GM18517 (cell line): ENCODE measurements at regions not wholly inside any gene's neighbourhood (a gene's known extent, or its start where the extent isn't known, plus 50 kb on each side); places are given as distances from the start of the nearest gene placed in this dataset.
"Not testable (repeated sequence)": the region's sequence is repeated elsewhere in the genome, so short reads cannot be mapped to it uniquely, and the experiment has no call there.

Source experiments
- ATAC-seq: cut with Tn5 transposase; IDR thresholded peaks from one replicate; pipeline ENCODE4 v1.9.1; 2021; ENCODE audit warnings: mild to moderate bottlenecking, moderate library complexity; ENCODE audit not compliant: unreplicated experiment

DNA sequence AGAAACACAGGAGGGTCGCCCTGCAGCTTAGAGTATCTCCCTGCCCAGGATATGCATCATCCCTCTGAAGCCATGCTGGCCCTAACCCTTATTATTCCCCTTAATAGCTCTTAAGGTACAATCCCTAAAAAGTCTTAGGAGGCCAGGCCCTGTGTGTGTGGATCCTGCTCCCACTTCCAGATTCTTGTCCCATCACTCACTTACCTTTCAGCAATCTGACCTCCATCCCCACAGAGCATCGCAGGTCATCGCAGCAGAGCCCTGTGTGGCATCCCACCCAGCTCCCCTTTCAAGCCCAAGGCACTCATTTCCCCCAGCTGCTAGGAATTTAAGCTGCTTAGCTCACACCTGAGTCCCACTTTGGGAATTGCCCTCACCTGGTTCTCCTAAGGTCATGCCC lies 223.8 kb upstream of the SMLR1 start:
- no peak for ATAC-seq

DNA sequence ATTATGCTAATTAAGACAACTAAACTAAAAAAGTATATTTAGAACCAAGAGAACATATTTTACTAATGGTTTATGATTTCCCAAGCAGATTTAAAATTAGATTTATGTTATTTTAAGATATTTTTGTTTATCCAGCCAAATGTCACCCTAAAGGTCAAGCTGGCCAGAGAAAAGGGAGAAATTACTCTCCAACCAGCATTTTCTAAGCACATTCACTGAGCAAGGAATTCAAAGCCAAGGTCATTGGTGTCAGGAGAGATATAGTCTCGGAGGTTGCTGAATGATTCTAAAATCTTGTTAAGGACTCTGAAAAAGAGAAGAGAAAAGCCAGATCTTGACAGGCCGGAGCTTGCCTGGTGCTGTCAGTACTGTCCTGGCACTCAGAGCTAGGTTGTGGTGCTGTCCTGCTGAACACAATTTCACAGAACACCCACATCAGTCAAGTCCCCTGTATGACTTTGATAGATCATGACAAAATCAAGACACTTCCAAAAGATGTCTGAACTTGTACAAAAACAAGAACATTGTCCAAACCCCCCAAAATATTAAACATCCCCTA lies 222.3 kb upstream of the SMLR1 start:
- no peak for ATAC-seq

DNA sequence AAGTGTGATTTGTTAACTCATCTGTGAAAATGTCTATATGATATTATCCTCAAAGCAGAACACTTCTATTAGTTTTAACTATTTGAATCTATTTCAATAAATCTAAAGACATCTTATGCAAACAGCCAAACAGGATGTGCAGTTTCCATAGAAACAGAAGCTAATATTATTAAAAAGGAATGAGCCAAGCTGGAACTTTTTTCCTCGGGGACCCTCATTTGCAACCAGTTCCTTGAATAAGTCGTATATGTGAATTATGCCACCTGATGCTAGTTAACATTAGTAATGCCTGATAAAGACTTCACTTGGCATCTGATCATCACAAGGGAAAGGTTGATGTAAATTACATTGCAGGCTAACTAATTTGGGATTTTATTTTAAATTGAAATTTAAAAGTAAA lies 216.9 kb upstream of the SMLR1 start:
- no peak for ATAC-seq

DNA sequence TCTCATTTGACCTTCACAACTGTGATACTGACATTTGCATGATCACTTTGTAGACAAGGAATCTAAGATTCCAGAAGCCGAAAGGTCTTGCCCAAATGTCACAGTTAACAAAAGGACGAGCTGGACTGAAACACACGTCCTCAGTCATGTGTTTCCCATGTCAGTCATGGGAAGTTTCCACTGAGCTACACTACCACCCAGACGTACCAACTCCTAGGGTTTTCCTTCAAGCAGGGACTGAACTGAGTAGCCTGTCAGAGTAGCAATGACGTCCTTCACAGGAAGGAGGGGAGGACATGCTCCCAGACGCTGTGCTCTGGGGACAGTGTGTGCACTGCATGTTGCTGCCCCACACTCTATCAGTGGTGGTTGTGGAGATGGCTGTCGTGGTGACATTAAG lies 215.8 kb upstream of the SMLR1 start:
- ATAC-seq = no peak

DNA sequence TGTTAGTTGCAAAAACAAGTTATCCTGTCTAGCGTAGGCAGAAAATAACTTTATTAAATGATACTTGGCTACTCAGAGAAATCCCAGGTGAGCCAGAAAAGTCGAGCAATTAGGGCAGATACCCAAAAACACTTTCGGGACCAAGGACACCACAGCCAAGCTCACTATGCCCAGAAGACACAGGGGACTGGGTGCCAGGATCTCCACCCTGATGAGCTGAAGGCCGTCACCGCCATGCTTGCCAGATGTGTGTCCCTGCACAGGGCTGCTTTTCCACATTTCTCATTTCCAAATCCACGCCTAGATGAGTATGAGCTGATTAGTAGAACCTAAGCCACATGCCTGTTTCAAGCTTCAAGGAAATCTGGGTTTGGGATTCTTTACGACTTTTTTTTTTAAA lies 214.0 kb upstream of the SMLR1 start:
- ATAC-seq = no peak

DNA sequence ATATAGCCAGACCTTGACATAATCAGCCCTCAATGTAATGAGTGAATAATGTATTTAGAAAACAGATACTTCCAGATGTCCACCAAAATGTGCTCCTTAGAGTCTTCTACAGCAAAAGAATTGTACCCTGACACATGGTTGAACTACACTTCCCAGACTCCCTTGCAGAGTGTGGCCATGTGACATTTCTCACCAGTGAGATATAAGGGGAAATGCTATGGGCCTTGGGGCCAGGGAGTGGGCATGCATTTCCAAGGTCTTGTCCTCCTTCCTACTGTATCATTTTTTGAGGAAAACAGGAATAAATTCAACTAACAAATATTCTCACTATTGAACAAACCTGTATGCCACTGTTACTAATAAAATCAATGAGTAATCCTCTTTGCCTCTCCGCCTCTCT lies 211.4 kb upstream of the SMLR1 start:
- ATAC-seq = no peak

DNA sequence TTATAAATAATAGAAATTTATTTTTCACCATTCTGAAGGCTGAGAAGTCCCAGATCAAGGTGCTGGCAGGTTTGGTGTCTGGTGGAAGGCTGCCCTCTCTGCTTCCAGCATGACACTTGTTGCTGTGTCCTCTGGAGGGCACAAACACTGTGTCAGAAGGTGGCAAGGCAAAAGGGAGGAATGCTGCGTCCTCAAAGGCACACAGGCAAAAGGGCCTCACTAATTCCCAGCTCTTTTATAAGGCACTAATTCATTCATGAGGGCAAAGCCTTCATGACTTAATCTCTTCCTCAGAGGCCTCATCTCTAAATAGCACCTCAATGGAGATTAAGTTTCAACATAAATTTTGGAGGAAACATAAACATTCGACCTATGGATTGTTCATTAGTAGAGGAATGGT lies 209.5 kb upstream of the SMLR1 start:
- no peak for ATAC-seq

DNA sequence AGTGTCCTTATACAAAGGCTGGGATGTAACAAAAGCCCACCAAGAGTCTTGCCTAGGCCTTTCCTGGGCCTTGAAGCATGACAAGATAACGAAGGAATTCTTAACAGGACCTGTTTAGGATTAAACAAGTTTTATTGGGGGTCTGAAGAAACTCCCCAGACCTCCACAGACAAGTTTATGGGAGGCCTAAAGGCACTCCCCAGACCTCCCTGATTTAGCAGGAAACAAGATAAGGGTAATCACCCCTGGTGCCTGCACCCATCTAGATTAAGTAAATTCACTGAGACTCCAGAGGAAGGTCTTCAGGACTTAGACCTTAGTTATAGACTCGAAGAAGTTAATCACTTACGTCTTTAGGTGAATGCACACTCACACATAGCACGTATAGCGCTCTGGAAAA lies 208.4 kb upstream of the SMLR1 start:
- ATAC-seq = not testable (repeated sequence)

DNA sequence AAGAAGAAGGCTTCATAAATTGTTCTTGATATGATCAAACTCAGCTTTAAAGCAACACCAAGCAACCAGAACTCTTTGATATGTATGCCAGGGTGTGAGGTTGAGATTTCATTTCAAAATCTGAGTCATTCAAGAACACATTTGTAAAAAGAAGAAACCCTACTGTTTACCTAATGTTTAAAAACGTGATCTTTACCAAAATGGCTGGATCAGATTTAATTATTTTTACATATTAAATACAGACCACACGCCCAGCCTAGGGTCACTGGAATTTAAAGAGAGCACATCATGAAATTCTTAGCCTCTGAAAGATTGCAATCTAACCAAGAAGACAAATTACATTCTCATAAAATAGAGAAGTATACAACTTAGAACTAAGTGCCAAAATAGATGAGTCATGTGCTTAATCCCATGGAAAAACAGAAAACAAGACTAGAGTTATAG lies 206.8 kb upstream of the SMLR1 start:
- no peak for ATAC-seq

DNA sequence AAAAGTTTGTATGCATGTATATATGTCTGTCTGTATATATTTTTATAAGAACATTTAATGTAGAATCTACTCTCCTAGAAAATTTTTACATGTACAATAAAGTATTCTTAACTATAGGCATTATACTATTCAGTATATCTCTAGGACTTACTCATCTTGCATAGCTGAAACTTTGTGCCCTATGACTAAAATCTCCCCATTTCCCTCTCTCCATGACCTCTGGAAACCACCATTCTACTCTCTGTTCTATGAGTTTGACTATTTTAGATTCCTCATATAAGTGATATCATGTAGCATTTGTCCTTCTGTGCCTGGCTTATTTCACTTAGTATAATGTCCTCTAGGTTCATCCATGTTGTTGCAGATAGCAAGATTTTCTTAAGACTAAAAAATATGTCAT lies 205.1 kb upstream of the SMLR1 start:
- ATAC-seq = no peak

DNA sequence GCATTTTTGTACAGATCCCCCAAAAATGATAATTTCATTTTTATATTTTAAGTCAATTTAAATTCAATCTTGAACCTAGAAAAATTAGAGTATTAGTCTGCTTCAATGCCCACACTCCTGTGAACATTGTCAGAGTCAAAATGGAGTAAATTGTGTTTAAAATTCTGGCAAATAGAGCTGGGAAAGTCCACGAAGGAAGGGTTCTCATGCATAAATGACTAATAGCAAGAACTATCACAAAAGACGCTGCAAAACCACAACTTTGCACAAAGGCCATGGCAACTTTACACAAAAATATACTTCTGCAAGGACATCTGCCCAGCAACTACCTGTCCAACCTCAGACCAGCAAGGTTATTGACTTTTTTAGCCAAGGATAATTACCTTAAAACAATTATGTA lies 203.2 kb upstream of the SMLR1 start:
- ATAC-seq = no peak

DNA sequence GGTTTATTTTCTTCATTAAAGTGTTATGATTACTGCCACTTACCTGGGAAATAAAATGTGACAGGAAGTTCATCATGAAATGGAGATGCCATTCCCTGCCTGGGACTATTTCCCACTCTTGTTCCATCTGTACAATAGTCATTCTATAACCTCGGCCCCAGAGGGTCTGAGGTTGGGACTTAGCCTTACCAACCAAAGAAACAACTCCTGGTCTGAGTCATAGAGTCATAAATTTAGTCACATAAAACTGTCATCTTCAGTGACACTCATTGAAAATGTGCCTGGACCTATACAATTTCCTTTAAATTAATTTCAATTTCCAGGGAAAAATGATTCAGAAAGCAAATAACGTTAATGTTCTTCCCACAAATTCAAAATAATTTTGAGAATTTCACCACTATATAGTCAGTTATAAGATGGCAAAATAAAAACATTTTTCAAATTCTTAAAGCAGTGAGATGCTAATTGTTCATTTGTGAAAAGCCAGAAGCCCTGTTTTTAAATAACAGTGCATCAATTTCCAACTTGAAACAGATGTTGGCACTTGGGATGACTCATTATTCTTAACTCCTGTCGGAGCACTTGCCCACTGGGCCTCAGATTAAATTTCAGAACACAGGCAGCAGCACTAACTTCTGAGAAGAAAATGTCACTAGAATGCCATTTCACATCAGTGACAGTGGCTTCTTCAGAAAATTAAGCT lies 201.2 kb upstream of the SMLR1 start:
- peak; percentile 66 for ATAC-seq

DNA sequence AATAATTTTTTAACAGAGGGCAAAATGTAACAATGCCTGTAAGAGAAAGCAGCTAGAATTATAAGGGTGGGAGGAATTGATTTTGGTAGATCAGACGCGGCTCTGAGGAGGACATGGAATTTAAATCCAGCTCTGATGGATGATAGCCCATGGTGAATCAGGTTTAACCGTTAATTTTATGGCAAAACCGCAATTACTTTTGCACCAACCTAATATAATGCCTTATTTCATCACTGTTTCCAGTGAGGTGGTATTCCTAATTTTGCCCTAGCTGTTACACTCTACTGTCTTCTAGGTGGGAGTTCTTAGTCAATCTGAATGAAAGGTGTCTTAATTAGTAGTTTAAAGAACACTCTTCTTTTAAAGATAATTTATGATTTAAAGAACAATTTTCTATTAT lies 198.3 kb upstream of the SMLR1 start:
- ATAC-seq = no peak

DNA sequence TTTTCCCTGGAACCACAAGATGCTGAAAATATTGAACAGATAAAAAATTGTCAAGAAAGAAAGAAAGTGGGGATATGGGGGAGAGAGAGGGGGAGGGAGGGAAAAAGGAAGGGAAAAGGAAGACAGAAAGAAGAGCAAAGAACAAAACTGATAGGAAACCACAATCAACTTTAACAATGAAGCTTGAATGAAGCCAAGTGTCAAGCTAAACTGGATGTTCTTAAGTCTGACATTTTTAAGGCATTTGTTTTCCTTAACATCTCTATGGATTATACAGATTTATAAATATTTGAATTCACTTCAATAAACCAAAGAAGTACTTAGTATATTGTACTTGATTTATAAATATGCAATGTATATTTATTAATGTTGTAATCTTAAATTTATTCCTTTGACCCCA lies 197.6 kb upstream of the SMLR1 start:
- no peak for ATAC-seq

DNA sequence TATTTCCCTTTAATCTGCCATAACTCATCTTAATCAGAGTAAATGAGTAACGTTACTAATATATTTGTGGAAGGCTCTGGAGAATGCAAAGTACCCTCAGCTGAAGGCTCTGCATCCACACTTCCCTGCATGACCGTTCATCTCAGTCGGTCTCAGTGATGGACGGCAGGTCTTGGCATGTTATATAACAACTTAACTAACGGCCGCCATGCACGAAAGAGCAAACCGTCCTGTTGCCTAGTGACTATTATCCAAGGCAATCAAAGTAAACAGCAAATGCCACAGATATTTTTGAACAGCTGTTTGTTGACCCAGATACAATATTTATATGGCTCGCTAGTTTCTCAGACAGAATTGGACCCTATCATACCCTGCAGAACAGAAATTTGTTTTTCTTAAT lies 194.9 kb upstream of the SMLR1 start:
- no peak for ATAC-seq

DNA sequence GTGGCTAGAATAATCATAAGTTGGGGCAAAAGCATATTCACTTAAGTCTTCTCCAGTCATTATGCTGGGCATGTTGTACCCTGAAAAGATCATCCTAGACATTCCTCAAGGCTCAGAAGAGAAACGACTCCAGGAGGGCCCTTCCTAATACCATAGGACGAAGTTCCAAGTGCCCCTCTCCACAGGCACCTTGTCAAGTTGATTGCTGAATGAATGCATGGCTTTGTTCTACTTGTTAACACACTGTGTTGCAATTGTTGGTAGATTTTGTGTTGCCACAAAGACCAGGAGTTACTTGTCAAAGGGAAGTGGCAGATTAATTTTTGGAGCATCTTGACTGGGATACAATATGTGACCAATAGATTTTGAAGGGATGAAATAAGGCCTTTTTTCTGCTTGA lies 194.3 kb upstream of the SMLR1 start:
- no peak for ATAC-seq

DNA sequence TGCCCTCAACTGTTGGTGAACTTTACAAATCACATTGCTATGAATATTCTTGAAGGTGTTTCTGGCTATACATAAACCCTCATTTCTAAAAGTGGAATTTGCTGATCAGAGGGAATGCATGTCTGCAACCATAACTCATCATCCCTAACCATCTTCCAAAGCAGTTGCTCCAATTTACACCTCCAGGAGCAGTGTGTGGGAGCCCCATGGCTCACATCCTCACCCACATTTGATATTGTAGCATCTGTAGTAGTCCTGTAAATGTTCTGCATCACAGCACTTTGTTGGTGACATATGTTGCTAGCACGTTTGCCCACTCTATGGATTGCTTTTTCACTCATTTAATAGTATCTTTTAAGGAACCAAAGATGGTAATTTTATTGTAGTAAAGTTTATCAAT lies 183.8 kb upstream of the SMLR1 start:
- no peak for ATAC-seq

DNA sequence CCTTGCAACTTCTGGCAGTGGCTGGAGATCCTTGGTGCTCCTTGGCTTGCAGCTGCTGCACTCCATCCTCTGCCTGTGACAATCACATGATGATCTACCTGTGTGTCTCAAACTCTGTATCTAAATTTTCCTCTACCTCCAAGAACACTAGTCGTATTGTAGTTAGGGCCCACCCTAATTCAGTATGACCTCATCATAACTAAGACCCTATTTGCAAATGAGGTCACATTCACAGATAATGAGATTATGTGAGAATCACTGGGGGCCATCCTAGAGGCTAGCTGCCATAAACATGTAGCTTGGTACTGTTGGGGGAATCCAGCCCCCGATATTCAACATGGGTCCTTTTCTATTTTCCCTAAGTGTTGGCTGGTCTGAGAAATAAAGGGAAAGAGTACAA lies 183.0 kb upstream of the SMLR1 start:
- no peak for ATAC-seq

DNA sequence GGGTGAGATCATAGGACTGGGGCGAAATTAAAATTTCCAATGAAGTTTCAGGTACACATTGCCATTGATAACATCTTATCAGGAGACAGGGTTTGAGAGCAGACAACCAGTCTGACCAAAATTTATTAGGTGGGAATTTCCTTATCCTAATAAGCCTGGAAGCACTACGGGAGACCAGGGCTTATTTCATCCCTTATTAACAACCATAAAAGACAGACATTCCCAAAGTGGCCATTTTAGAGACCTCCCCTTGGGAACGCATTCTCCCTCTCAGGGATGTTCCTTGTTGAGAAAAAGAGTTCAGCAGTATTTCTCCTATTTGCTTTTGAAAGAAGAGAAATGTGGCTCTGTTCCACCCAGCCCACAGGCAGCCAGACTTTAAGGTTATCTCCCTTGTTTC lies 182.4 kb upstream of the SMLR1 start:
- ATAC-seq = not testable (repeated sequence)

DNA sequence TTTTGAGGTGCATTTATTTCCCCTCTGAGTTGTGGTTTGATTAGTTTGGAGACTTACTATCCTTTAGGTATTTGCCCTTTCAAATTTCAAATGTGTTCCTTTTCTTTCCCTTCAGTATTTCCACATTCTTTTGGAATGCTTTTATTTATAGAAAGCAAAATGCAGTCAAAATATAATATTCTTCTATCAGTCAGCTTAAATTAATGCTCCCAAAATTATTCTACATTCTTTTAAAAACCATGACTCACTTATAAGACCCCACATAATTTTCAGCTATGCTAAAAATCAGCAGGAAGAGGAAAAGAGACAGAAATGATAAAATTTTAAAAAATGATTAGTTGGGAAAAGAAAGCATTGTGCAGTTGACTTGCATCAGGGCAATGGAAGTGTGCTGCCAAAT lies 180.0 kb upstream of the SMLR1 start:
- ATAC-seq = no peak

DNA sequence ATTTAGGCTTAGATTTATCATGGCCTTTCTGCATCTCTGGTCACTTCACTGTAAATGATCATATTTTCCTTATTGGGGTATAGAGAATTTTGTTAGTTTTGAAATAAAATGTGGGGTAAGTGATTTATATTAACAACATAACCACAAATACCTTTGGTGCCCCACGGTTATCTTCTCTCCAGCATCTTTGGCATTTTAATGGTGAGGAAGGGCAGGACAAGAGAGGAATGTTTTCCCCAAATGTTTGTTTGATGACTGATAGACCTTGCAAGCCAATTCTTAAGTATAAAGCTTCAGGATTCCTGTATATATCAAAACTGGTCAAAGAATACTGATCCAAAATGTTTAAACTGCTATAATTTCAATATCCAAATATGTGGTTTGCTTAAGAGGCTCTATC lies 171.6 kb upstream of the SMLR1 start:
- no peak for ATAC-seq

DNA sequence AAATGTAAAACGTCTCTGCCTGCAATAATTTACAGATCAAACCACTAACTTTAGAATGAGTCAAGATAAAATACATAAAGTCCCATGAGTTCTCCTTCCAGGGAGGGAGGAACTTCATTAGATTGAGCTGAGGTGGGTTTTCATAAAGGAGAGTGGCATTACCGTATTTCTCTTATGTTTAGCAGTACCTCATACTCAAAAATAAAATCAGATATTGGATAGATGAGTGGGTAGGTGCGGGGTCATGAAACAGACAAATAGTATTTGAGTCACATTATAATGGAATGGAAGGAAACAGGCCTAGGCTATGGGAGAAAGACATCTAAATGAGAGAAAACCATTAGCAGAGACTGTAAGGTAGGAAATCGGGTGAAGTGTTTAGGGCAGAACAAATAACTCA lies 166.1 kb upstream of the SMLR1 start:
- ATAC-seq = no peak

DNA sequence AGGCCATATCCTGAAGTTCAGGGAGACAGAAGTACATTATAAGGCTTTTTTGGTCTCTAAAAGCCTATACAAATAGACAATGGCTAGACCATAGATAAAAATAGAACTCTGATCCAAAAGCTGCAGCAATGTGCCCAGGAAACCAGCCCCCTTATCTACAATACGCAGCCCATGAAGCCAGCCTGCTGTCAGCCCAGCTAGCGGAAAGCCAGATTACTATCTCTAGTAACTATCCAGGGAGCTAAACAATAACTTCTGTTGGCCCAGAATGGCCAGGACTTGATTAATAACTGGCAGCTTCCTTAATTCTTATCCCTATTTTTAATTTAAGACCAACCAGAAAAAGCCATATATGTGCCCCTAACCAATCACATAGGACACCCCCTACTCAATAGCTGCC lies 160.4 kb upstream of the SMLR1 start:
- no peak for ATAC-seq
